DMS153 treated with DMSO at 0.1 percent for 48 hours (cell line): ENCODE measurements at regions not wholly inside any gene's neighbourhood (a gene's known extent, or its start where the extent isn't known, plus 50 kb on each side); places are given as distances from the start of the nearest gene placed in this dataset.

Experiments used
- DNase-seq: peaks from one replicate; lab custom pipeline; 2025; ENCODE audit not compliant: unreplicated experiment; lab: John Stamatoyannopoulos, UW

DNA sequence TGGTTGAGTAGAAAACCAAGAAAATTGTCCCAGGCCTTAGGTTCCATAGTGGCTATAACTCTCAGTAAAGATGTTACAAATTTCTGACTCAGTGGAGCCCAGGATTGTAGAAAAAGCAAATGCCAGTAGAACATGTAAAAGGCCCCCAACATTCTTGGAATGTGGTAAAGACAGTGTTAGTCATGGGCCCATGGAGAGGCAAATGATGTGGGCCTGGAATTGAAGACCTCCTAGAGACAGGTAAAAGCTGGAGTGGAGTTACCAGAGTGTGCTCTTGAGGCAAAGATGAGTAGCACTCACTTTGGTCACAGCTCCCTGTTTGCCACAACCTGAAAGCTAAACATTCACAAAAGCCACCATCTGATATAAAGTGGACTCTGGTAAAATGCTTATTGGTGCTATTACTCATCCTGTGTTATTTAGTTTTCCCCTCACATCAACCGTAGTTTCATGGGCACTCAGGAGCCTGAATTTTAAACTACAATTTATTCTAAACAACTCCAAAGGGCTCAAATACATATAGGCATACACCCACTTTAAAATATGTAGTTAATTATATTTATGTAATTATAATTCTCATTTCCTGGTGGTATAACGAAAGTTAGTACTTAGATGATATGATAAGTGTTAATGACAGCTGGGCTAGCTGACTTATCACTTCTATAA is 359.6 kb upstream of the NECTIN3 start:
- DNase-seq = no peak

- DNase-seq = no peak
These were observed 344.6 kb upstream of the NECTIN3 start for GRCh38 chr3:110727056-110727455.

- no peak for DNase-seq
These were observed 340.5 kb upstream of the NECTIN3 start for GRCh38 chr3:110731148-110731547.

GRCh38 chr3:110732420-110732819 is 339.2 kb upstream of the NECTIN3 start:
- DNase-seq = no peak

- no peak for DNase-seq
These were observed 338.6 kb upstream of the NECTIN3 start for GRCh38 chr3:110733045-110733444.

GRCh38 chr3:110734524-110734923 is 337.1 kb upstream of the NECTIN3 start:
- no peak for DNase-seq

GRCh38 chr3:110736332-110736731 is 335.3 kb upstream of the NECTIN3 start:
- DNase-seq = no peak

DNA sequence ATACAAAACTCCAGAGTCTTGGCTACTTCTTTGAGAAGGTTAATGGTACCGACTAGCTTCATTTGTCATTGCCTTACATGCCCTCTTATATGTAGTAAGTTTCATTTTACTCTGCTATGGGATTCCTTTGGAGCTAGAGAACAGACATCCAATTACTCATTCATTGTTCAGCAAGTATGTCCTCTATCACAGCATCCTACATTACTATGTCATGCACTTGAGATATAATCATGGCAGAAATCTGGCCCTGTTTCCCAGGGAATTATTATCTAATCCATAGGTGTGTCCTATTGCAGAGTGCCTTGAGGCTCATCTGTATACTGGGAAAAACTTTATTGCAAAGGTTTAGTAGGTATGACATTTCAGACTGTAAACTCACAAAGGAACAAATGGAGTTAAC is 333.1 kb upstream of the NECTIN3 start:
- no peak for DNase-seq

- DNase-seq = no peak
These were observed 329.7 kb upstream of the NECTIN3 start for GRCh38 chr3:110741891-110742290.

DNA sequence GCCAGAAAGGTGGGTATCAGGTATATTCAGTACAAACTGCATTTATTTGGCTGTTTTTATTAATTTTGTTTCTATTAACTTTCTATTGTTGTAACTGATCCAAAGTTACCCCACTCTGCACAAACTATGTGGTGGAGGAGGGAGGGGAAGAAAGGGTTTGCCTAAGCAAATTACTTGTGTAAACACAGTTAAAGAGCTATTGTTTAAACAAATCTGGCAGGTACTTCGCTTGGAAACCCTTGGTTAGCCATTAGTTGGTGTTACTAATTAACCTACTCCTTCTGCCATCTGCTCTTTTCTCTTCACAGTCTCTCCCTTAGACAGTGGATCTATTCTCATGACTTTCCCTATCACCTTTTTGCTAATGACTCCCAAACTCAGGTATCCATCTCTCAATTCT is 328.4 kb upstream of the NECTIN3 start:
- no peak for DNase-seq

DNA sequence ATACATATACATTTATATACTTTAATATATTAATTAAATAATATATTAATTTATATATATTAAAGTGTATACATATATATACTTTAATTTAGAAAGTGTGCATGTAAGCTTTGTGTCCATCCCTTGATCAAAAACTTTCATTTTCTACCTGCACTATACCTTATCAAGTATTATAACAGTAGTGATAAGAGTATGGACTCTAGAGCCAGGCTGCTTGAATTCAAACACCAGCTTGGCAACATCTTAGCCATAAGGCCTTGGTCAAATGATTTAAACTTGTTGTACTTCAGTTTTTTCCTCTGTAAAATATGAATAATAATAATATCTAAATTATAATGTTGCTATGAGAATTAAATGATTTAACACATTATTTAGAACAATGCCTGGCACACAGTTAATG is 327.6 kb upstream of the NECTIN3 start:
- no peak for DNase-seq

GRCh38 chr3:110744723-110745122 is 326.9 kb upstream of the NECTIN3 start:
- no peak for DNase-seq

- no peak for DNase-seq
These were observed 322.6 kb upstream of the NECTIN3 start for GRCh38 chr3:110749006-110749405.

DNA sequence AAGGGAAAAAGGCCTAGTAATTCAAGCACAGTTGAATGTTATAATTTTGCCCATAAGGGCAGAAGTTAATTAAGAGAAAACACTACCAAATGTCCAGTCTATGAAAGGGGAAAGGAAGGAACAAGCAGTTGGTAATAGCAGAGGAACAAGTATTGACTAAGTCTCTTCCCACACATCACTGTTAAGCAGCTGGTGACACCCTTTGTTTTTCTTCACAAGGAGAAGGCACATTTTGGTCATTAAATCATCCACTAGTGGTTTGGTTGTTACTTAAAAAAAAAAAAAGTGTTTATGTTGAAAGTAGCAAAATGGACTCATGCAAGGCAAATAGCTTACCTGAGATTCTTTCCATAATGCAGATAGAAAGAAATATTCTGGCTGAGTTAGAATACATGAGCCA is 321.4 kb upstream of the NECTIN3 start:
- no peak for DNase-seq

DNA sequence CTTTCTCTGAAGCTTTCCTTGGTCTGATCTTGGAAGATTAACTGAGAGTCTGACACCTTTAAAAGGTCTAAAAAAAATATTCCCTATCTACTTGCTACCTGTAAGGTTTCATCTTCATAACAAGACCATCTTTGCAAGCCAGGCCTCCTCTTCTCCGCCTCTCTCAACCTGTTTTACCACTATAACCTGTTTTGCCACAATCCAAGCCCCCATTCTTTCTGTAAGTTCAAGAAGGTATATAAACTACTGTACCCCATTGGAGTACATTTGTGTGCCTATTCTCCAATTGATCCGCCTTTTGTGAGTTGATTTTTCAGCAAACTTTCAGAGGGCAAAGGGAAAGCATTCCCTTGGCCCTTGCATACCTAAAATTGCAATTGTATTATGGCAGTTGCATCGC is 319.3 kb upstream of the NECTIN3 start:
- no peak for DNase-seq

GRCh38 chr3:110753516-110753915 is 318.1 kb upstream of the NECTIN3 start:
- no peak for DNase-seq

DNA sequence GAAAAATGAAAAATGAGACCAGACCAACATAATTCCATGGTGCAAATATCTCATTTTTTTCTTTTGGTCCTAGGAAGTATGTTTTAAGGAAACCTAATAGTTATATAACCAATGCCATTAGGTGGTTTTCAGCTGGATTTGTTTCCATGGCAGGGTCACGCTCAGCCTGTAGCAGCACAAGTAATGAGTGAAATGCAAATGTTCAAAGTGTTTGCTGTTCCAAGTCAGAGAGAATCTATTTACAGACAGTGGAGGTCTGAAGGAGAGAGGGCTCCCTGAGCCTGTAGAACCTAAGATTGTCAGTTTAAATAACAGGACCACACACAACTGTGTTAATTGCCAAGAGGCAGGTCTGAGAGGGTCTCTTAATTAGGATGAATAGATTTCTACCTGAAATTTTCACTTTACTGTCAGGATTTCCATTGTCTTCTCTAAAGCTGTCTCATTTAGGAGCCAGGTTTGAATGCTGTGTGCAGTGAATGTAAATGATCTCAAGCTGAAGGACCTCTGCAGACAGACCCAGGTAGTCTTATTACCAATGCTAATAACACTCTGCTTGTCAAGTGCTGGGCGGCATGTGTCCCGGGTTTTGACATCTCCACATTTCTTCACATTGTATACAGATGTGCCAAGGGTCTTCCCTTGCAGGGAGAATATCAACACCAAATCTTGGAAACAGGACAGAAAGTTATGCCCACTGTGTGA is 317.3 kb upstream of the NECTIN3 start:
- DNase-seq = no peak

DNA sequence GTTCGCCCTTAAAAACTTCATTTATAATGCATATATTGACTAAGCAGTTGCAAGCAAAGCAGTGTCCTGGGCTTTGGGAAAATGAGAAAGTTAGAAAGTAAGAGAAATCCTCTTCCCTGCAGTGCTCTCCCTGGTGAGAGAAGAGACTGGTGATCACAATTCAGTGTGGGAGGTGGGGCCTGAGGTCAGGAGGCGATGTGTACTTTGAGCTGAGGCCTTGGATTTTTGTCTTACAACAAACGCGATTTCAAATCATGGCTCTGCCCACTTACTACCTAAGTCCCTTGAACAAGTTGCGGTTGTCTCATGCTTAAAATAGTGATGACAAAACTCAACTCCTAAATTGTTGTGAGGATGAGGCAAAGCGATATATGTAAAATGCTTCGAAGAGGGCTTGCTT is 316.3 kb upstream of the NECTIN3 start:
- no peak for DNase-seq

- no peak for DNase-seq
These were observed 314.9 kb upstream of the NECTIN3 start for GRCh38 chr3:110756705-110757104.

DNA sequence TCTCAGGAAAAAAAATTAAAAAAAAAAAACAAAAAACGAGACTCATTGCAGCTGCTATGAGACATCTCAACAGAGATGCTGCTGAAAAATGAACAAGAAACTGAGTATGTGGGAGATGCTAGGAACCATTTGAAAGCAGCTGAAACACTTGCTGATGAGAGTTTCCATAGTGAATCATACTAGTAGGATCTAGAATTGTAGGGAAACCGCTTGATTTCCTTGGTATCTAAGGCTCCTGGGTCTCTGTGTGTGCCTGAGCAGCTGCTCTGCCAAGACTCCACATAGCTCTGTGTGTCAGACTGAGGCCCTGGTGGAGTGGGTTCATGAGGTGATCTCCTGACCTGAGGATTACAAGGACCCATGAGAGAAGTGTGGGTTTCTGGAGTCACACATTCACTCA is 313.4 kb upstream of the NECTIN3 start:
- DNase-seq = no peak

- no peak for DNase-seq
These were observed 304.5 kb upstream of the NECTIN3 start for GRCh38 chr3:110767156-110767555.

- no peak for DNase-seq
These were observed 303.8 kb upstream of the NECTIN3 start for GRCh38 chr3:110767838-110768237.

GRCh38 chr3:110773413-110773954 is 298.1 kb upstream of the NECTIN3 start:
- no peak for DNase-seq
